Endothelial cell of umbilical vein (primary cell): ENCODE measurements at regions not wholly inside any gene's neighbourhood (a gene's known extent, or its start where the extent isn't known, plus 50 kb on each side); places are given as distances from the start of the nearest gene placed in this dataset.

Source experiments
- EZH2 ChIP-seq: IDR thresholded peaks from 2 replicates; pipeline ENCODE4 v1.6.1; 2012; ENCODE audit warnings: borderline replicate concordance, low read depth, mild to moderate bottlenecking, moderate library complexity, low read length, inconsistent platforms; ENCODE audit not compliant: severe bottlenecking
- POLR2A ChIP-seq: IDR thresholded peaks from 2 replicates; pipeline ENCODE4 v1.6.1; 2012; ENCODE audit warnings: low read depth, mild to moderate bottlenecking, control low read depth, low read length
- POLR2AphosphoS5 ChIP-seq: IDR thresholded peaks from 2 replicates; pipeline ENCODE4 v1.6.1; 2012; ENCODE audit warnings: low read depth, mild to moderate bottlenecking, control low read depth, low read length, moderate library complexity; ENCODE audit not compliant: insufficient read depth
- TF ChIP-seq, protein P1 (sequence below), 2 donors: IDR thresholded peaks; 1 replicate in 1 of 2; 2 replicates in 1 of 2; pipeline ENCODE4 v1.5.1; 2011; ENCODE audit warnings: low read length in 2 of 2, mild to moderate bottlenecking in 2 of 2, moderate library complexity in 2 of 2, control low read depth in 1 of 2, inconsistent platforms in 1 of 2, low read depth in 1 of 2; ENCODE audit not compliant: insufficient read depth in 1 of 2; ENCODE audit errors: extremely low read depth in 1 of 2

- TF ChIP-seq POLR2A (no peak), EZH2 (no peak), POLR2AphosphoS5 (no peak)
- TF ChIP-seq, protein P1, sequence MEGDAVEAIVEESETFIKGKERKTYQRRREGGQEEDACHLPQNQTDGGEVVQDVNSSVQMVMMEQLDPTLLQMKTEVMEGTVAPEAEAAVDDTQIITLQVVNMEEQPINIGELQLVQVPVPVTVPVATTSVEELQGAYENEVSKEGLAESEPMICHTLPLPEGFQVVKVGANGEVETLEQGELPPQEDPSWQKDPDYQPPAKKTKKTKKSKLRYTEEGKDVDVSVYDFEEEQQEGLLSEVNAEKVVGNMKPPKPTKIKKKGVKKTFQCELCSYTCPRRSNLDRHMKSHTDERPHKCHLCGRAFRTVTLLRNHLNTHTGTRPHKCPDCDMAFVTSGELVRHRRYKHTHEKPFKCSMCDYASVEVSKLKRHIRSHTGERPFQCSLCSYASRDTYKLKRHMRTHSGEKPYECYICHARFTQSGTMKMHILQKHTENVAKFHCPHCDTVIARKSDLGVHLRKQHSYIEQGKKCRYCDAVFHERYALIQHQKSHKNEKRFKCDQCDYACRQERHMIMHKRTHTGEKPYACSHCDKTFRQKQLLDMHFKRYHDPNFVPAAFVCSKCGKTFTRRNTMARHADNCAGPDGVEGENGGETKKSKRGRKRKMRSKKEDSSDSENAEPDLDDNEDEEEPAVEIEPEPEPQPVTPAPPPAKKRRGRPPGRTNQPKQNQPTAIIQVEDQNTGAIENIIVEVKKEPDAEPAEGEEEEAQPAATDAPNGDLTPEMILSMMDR (IDR thresholded peaks at IDR 0.05; ENCODE audit: extremely low read depth in 1 of 2, insufficient read depth in 1 of 2, low read depth in 1 of 2, low read length in 2 of 2) = no peak
These were observed 224.2 kb upstream of the JUN start for GRCh38 chr1:59007820-59008598.
